Skeletal muscle cell (primary cell): ENCODE measurements at regions not wholly inside any gene's neighbourhood (a gene's known extent, or its start where the extent isn't known, plus 50 kb on each side); places are given as distances from the start of the nearest gene placed in this dataset.
"Not testable (repeated sequence)": the region's sequence is repeated elsewhere in the genome, so short reads cannot be mapped to it uniquely, and the experiment has no call there.

Experiments used
- DNase-seq: peaks from one replicate; pipeline ENCODE4 v3.0.0-alpha.2; 2010; ENCODE audit warnings: low read depth
- H3K4me3 ChIP-seq: 2 replicates; pipeline ENCODE4 v1.5.1; 2011; ENCODE audit warnings: low read depth, mild to moderate bottlenecking, control low read depth, low read length, moderate library complexity

DNA sequence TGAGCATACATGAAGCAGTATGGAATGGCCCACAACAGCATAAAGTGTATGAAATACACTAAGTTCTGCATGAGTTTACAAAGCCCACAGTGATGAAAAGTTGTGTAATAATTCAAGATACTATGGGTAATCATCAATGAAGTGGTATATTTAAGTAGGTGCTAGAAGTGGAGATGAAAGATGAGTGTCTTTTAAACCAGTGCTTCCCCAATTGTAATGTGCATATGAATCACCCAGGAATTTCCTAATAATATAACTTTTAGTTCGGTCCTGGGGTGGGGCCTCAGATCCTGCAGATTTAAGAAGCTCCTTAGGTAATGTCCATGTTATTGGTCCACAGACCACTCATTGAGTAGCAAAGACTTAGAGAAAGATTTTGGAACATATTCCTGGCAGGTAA lies 184.9 kb downstream of the DUSP10 start:
- no peak for DNase-seq
- no peak overlapping the region for H3K4me3 ChIP-seq

DNA sequence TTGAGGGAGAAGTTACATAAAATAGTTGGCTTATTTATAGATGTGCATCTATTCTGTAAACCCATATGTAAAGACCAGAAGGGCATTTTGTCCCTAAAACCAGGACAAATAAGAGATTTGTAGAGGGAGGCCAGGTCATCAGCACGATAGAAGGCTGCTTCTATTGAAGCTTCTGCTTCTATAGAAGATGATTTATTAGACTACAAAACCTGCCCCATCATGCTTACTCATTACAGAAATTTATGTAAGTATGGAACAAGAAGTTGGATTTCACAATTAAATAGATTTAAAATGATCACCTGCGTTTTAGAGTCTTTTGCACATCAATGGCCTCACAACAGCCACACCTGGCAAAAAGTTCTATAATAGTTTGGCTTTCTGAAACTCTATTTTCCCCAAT lies 183.5 kb downstream of the DUSP10 start:
- H3K4me3 ChIP-seq = no peak overlapping the region
- DNase-seq = no peak

DNA sequence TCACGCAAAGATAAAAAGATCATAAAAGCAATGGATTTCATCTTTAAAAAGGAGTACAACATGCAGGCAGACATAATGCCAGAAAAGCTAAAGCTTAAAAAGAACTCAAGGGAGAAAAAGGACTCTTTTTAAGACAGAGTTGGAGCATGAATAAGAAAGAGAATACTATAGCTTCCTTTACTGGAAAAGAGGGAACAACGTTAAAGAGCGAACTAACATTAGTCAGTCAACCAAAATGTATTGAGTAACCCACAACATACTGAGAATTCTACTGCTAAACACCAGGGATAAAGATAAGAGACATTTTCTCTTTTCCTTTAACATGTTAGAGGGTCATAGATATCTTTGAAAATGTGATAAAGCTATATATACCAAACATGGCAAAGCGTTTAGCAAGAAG lies 182.0 kb downstream of the DUSP10 start:
- H3K4me3 ChIP-seq = no peak overlapping the region
- no peak for DNase-seq

DNA sequence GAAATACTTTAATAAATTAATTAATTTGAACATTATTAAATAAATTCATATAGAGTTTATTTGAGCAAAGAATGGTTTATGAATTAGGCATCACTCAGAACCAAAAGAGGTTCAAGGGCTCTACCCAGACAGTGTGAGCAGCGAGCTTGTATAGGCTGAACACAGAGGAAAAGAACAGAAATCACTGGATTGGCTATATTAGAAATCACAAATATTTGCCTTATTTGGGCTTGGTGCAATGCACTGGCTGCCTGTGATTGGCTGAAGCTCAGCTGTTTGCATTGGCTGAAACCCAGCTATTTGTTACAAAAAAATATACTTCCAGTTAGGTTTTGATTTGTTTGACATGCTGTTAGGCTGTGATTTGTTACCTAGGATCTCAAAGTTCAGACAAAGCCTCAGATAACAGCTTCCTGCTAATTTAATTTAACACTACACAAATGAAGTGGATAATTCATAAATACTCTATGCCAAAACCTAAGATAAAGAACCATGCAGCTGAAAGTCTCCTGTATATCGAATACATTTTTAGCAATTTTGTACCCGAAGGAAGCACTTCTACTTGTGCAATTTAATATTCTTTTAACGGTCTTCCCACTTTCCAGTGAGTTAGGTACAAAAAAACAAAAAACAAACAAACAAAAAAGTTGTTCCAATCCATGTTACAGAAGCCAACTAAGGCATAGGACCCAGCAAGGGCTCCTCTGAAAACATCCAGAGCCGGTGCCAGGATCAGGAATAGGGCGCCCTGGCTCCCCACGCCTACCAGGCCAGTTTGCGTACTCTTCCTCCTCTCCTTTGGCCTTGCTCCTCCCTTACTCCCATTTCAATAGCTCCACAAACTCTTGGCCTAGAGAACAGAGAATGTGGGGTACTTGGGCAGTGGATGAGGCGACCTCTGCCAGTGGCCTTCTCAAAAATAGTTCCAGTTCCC lies 179.1 kb downstream of the DUSP10 start:
- no peak for DNase-seq
- no peak overlapping the region for H3K4me3 ChIP-seq

DNA sequence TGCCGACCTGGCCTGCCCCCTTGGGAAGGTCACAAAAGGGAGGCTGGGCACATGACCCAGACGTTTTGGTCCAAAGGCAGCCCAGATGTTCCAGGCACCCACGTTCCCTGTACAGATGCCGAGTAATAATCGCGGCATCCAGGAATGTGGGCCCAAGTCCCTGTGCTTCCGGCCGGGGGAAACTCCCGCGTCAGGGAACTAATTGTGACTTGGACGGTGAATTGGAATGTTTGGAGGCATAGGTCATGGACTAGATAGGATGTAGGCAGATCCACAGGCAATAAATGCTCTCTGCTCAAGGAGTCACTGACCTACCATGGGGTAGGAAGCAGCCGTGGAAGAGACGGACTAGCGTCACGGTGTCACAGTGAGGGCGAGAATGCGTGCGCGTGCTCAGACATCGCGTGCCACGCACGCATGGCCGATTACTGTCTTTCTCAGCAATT lies 178.4 kb downstream of the DUSP10 start:
- no peak for DNase-seq
- no peak overlapping the region for H3K4me3 ChIP-seq

DNA sequence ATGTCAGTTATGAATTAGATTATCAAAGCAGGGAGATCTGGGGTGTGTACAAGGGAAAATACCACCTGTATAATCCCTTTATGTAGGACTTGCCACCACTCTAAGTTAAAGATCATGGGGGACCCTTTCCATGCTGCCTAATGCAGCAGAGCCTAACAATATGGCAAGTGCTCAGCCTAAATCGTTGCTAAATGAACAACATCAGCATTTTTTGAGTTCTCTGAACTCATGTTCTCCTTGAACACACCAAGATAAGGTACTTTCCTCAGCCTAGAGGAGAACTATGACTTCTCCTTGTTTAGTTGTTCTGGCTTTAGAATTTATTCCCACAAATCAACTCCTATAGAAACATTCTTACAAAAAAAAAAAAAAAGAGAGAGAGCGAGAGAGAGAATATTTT lies 177.0 kb downstream of the DUSP10 start:
- DNase-seq = no peak
- H3K4me3 ChIP-seq = no peak overlapping the region

DNA sequence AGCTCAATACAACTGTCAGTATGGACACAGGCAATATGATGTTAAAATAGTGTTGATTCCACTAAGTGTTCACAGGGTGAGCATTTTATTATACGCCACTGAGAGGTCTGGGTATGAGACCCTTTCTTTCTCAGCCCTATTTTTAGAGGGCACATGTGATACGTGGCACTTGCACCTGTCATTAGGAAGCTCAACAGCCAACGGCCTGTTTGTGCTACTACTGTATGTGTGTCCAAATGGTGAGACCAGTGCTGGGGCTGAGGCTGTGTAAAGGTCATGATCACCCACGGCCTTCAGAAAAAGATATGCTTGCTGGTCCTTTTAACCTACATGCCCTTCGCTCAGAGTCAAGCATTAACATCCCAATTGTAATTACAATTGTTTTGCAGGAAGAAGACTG lies 176.2 kb downstream of the DUSP10 start:
- H3K4me3 ChIP-seq = no peak overlapping the region
- DNase-seq = no peak

DNA sequence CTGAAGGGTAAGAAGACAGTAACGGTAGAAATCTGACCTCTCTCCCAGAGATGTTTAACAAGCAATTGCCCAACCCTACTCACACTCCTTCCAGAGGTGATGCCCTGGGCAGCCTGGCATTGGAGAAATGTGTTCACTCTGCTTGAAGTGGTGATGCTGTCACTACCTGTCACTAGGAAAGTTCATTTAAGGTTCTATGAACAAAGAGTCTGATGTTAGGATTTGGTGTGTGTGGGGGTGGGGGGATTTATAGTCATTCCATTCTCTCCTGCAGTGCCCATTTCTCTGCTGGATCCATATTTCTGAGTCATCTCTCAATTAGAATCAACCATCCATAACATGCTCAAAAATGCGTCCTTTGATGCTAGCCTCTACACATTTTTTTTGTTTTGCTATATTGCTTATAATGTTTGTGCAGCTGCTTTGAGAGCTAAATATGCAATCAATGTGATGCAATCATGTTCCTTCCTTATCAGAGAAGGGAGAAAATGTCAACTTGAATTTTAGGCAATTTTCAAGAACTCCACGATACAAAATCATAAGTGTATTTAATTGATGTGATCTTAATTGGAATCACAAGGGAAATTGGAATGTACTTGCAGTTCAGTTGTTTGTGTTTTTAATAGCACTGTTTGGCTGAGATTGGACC lies 173.9 kb downstream of the DUSP10 start:
- no peak overlapping the region for H3K4me3 ChIP-seq
- no peak for DNase-seq

DNA sequence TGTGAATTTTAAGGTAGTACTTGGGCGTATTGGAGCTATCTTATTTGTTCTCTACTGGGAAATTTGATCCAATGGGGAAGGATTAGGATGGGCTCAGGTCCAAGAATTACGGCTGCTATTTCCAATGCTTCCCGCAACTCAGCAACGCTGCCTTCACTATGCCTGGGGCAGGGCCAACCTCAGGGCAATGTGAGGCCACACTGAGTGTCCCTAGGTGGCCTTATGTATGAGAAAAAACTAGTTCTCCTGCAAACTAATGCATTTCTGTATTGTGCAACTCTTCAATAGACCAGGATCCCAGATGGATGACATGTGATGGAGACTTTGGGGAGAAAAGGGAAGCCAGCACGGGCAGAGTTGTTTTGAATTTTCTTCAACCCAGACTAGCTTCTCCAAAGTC lies 168.1 kb downstream of the DUSP10 start:
- peak; percentile 27 for DNase-seq
- no peak overlapping the region for H3K4me3 ChIP-seq

DNA sequence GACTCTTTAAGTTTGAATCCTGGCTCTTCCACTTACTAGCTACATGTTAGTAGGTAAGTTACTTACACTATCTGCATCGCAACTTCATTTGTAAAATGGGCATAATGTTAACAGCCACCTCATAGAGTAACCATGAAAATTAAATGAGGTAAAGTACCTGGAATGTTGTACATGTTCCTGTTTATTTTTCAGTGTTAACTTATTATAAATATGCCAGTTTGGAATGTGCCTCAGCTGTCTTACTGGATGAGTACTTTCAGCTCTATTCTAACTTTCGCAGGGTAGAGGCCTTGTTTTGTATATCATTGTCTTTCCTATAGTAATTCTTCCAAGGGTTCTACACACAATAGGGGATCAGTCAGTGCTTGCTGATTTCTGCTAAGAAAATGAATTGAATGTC lies 167.4 kb downstream of the DUSP10 start:
- no peak for DNase-seq
- H3K4me3 ChIP-seq = no peak overlapping the region

DNA sequence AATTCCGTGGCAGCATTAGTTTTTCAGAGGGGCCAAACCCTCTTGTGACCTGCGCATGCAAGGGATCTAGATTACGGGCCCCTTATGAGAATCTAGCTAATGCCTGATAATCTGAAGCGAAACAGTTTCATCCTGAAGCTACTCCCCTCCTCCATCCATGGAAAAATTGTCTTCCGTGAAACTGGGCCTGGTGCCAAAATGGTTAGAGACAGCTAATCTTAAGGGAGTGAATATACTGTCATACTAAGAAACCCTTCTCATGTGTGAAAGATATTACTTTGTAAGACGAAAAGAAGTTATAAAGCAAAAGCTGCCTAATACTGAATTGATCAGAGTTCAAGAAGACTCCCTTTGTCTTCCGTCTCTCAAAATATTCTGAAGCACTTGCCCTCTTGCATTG lies 166.3 kb downstream of the DUSP10 start:
- no peak overlapping the region for H3K4me3 ChIP-seq
- no peak for DNase-seq

DNA sequence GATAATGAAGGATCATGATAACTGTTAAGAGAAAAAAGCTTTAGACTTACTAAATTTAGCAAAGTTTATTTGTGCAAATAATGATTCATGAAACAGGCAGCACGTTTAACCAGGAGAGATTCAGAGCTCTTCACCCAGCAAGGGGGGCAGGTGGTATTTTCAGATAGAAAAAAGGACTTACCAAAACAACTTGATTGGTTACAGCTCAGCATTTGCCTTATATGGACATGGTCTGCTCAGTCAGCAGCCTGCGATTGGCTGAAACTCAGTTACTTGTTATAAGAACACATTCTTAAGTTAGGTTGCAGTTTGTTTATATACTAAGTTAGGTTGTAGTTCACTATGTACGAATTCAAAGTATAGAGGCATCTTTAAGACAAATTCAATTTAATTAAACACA lies 165.6 kb downstream of the DUSP10 start:
- peak; percentile 29 for DNase-seq
- no peak overlapping the region for H3K4me3 ChIP-seq

DNA sequence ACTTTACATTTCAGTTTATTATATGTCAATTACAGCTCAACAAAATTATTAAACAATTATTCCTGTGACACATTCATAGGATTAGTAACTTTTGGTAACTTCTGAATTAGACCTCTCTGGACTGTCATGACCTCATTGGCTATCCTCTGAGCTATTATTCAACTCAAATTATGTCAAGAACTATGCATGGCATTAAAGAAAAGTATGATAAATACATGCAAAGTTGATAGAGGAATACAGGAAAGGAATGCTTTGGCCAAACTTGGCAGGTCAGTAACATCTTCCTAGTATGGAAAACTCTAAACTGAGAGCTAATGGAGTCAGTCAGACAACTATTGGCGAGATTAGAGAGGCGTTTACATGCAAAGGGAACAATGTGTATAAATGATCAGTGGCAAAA lies 158.4 kb downstream of the DUSP10 start:
- no peak for DNase-seq
- H3K4me3 ChIP-seq = no peak overlapping the region

DNA sequence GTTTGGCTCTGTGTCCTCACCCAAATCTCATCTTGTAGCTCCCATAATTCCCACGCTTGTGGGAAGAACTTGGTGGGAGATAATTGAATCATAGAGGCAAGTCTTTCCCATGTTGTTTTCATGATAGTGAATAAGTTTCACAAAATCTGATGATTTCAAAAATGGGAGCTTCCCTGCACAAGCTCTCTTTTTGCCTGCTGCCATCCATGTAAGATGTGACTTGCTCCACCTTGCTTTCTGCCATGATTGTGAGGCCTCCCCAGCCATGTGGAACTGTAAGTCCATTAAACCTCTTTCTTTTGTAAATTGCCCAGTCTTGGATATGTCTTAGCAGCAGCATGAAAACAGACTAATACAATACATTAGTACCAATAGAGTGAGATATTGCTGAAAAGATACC lies 154.9 kb downstream of the DUSP10 start:
- not testable (repeated sequence) for DNase-seq, H3K4me3 ChIP-seq

DNA sequence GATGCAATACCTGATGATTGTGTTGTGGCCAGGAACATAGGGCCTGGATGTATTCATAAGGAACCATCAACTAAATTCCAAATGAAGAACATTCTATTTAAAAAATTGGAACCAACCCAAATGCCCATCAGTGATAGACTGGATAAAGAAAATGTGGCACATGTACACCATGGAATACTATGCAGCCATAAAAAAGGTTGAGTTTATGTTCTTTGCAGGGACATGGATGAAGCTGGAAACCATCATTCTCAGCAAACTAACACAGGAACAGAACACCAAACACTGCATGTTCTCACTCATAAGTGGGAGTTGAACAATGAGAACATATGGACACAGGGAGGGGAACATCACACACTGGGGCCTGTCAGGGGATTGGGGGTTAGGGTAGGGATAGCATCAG lies 150.6 kb downstream of the DUSP10 start:
- not testable (repeated sequence) for H3K4me3 ChIP-seq, DNase-seq

DNA sequence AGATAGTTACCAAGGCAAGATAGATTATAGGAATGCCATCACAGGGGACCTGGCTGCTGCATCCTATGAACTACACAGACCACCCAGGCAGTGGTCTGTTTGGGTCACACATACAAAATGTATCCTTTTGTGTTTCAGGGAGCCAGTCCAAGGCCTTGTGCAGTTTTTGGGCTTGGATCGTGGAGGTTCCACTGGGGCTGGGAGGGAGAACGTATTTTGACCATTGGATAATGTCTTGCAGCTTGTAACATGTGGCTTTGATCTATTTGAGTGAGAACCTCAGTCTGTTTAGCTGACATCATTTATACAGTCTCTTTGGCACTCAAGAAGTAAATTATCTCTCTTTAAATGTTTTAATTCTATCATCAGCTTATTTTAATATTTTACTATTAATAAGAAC lies 147.3 kb downstream of the DUSP10 start:
- DNase-seq = no peak
- no peak overlapping the region for H3K4me3 ChIP-seq

DNA sequence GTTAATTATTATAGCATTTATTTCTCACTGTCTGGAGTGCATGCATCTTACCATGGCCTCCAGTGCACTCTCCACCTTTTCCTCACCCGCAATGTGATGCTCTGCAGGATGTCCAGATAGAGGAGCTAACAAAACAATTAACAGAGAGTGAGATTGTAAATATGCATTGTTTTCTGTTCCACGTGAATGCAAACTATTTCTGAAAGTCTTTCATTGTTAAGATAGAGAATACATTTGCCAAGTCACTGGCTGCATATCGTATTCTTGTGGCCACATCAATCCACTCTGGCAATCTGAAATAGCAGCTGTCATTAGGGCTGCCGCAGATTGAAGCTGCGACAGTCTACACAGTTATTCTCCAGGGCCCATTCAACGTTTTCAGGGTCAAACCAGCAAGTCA lies 143.8 kb downstream of the DUSP10 start:
- no peak overlapping the region for H3K4me3 ChIP-seq
- no peak for DNase-seq

DNA sequence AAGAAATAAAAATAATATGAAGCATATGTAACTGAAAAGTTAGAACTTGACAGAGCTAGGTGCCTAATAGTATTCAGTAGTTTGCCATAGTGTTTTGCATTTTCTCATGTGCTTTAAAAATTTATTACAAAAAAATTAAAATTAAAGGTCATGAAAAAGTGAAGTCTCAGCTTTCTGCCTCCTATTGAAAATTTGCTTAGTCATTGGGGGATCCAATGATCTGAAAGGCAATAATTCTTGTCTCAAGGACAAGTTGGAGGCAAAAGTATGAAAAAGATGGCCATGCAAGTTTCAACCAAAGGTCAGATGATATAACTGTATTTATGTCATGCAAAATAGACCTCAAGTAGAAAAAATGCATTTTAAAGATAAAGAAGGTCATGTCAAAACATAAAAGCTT lies 140.7 kb downstream of the DUSP10 start:
- no peak overlapping the region for H3K4me3 ChIP-seq
- DNase-seq = no peak

DNA sequence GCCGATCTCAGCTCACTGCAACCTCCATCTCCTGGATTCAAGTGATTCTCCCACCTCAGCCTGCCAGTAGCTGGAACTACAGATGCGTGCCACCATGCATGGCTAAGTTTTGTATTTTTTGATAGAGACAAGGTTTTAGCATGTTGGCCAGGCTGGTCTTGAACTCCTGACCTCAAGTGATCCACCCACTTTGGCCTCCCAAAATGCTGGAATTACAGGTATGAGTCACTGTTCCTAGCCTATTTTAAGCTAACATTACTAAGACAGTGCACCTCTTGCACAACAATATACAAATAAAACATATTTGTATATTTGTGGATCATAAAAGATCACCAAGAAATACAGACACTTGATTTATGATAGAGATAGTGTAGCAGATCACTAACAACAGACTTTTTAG lies 139.1 kb downstream of the DUSP10 start:
- no peak overlapping the region for H3K4me3 ChIP-seq
- no peak for DNase-seq

DNA sequence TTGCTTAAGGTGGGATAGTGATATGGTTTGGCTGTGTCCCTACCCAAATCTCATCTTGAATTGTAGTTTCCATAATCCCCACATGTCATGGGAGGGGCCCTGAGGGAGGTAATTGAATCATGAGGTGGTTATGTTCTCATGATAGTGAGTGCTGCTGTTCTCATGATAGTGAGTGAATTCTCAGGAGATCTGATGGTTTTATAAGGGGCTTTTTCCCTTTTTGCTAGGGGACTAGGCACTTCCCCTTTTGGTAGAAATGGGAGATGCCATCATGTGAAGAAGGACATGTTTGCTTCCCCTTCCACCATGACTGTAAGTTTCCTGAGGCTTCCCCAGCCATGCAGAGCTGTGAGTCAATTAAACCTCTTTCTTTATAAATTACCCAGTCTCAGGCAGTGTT lies 137.5 kb downstream of the DUSP10 start:
- not testable (repeated sequence) for H3K4me3 ChIP-seq, DNase-seq

DNA sequence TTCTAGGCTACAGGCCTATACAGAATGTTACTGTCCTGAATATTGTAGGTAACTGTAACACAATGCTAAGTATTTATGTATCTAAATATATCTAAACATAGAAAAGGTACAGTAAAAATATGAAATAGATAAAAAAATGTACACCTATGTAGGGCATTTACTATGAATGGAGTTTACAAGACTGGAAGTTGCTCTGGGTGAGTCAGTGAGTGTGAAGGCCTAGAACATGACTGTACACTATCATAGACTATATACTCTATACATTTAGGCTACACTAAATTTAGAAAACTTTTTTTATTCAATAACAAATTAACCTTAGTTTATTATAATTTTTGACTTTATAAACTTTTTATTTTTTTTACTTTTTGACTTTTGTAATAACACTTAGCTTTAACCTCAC lies 136.9 kb downstream of the DUSP10 start:
- no peak for DNase-seq
- no peak overlapping the region for H3K4me3 ChIP-seq
